ENCODE measurements at regions not wholly inside any gene's neighbourhood (a gene's known extent, or its start where the extent isn't known, plus 50 kb on each side); places are given as distances from the start of the nearest gene placed in this dataset.

DNA sequence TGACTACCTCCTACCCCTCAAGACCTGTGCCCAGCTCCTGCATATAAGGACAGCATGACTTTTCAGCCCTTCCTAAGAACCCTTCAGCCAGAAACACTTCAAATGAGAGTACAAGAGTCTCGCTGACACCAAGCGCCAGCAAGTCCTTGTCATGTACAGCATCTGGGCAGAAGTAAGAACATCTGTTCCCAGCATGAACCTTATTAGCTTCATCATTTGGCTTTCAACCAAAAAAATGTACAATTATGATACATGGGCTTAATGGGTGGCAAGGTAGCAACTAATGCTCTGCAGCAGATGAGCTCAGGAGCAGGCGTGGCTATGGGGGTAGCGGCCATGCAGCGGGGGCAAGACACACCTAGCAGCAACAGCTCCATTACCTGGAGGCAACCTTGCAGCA is 487.6 kb downstream of the COG6 start:
- TF ChIP-seq, protein P1, sequence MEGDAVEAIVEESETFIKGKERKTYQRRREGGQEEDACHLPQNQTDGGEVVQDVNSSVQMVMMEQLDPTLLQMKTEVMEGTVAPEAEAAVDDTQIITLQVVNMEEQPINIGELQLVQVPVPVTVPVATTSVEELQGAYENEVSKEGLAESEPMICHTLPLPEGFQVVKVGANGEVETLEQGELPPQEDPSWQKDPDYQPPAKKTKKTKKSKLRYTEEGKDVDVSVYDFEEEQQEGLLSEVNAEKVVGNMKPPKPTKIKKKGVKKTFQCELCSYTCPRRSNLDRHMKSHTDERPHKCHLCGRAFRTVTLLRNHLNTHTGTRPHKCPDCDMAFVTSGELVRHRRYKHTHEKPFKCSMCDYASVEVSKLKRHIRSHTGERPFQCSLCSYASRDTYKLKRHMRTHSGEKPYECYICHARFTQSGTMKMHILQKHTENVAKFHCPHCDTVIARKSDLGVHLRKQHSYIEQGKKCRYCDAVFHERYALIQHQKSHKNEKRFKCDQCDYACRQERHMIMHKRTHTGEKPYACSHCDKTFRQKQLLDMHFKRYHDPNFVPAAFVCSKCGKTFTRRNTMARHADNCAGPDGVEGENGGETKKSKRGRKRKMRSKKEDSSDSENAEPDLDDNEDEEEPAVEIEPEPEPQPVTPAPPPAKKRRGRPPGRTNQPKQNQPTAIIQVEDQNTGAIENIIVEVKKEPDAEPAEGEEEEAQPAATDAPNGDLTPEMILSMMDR (IDR thresholded peaks at IDR 0.05), result no peak
- no peak for TF ChIP-seq POLR2A (IDR thresholded peaks at IDR 0.05)

Data from right lobe of liver (tissue), 4 donors.